ENCODE measurements at regions not wholly inside any gene's neighbourhood (a gene's known extent, or its start where the extent isn't known, plus 50 kb on each side); places are given as distances from the start of the nearest gene placed in this dataset.
"Not testable (repeated sequence)": the region's sequence is repeated elsewhere in the genome, so short reads cannot be mapped to it uniquely, and the experiment has no call there.

GRCh38 chr14:42556551-42556950 is 949.9 kb downstream of the LRFN5 start:
- no peak for DNase-seq

- DNase-seq: no peak
Observed at GRCh38 chr14:42555365-42555764, 948.7 kb downstream of the LRFN5 start.

- no peak for DNase-seq
Observed at GRCh38 chr14:42554091-42554490, 947.4 kb downstream of the LRFN5 start.

- no peak for DNase-seq
Observed at GRCh38 chr14:42550310-42550709, 943.6 kb downstream of the LRFN5 start.

- no peak for DNase-seq
Observed at GRCh38 chr14:42548349-42548748, 941.7 kb downstream of the LRFN5 start.

- DNase-seq: no peak
Observed at GRCh38 chr14:42545636-42546035, 939.0 kb downstream of the LRFN5 start.

GRCh38 chr14:42541535-42542001 is 934.9 kb downstream of the LRFN5 start:
- DNase-seq: no peak

GRCh38 chr14:42535397-42535796 is 928.7 kb downstream of the LRFN5 start:
- DNase-seq: no peak

- no peak for DNase-seq
Observed at GRCh38 chr14:42533476-42533875, 926.8 kb downstream of the LRFN5 start.

- DNase-seq: no peak
Observed at GRCh38 chr14:42532194-42532593, 925.5 kb downstream of the LRFN5 start.

GRCh38 chr14:42527141-42527540 is 920.5 kb downstream of the LRFN5 start:
- DNase-seq: no peak

GRCh38 chr14:42523666-42524065 is 917.0 kb downstream of the LRFN5 start:
- no peak for DNase-seq

- no peak for DNase-seq
Observed at GRCh38 chr14:42517806-42518500, 911.3 kb downstream of the LRFN5 start.

GRCh38 chr14:42513837-42514236 is 907.2 kb downstream of the LRFN5 start:
- DNase-seq: no peak

GRCh38 chr14:42510071-42510470 is 903.4 kb downstream of the LRFN5 start:
- no peak for DNase-seq

- DNase-seq: no peak
Observed at GRCh38 chr14:42508209-42508946, 901.7 kb downstream of the LRFN5 start.

- no peak for DNase-seq
Observed at GRCh38 chr14:42504433-42504832, 897.8 kb downstream of the LRFN5 start.

- no peak for DNase-seq
Observed at GRCh38 chr14:42499137-42499536, 892.5 kb downstream of the LRFN5 start.

- DNase-seq: no peak
Observed at GRCh38 chr14:42490536-42490935, 883.9 kb downstream of the LRFN5 start.

GRCh38 chr14:42488965-42489364 is 882.3 kb downstream of the LRFN5 start:
- DNase-seq: no peak

GRCh38 chr14:42482345-42482971 is 875.8 kb downstream of the LRFN5 start:
- not testable (repeated sequence) for DNase-seq

GRCh38 chr14:42481714-42482113 is 875.0 kb downstream of the LRFN5 start:
- DNase-seq: not testable (repeated sequence)

GRCh38 chr14:42480255-42480654 is 873.6 kb downstream of the LRFN5 start:
- no peak for DNase-seq

Data from occipital lobe (tissue), 1 donor.